ENCODE measurements at regions not wholly inside any gene's neighbourhood (a gene's known extent, or its start where the extent isn't known, plus 50 kb on each side); places are given as distances from the start of the nearest gene placed in this dataset.

DNA sequence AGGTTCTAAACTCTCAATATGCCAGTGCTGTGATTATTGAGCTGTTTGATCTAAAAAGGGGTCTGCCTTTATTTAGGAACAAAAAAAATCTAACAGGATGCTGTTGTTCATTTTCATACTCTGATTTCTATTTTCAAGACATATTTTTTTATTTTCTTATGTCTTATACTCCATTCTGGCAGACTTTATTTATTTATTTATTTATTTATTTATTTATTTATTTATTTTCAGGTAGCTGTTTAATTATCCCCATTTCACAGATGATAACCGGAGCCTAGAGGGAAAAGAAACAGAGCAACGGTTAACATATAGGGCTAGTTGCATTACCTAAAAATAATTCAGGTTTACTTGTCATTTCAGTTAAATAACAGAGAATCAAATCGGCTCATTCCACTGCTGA is 174.4 kb downstream of the CENPF start:
- H3K79me1 ChIP-seq (ENCODE audit: low read depth, low read length): no peaks in the 10 kb centered on the region
- FAIRE-seq (no peak), DNase-seq (ENCODE audit: low read depth in 1 of 2, low spot score in 2 of 2) (no peak)
- ChIA-PET POLR2A (ENCODE audit: partially characterized antibody) (no interaction called here), CTCF (ENCODE audit: partially characterized antibody) (interaction anchor here (1.3 kb wide), 1 partner anchor 13 kb away, joined by 3 read pairs; no protein-coding TSS in a partner anchor)
- H2BK12ac ChIP-seq (ENCODE audit: low read depth, low read length): no peak overlapping the region
- H2AK5ac ChIP-seq (ENCODE audit: low read depth, low read length): no peak overlapping the region
- H3K56ac ChIP-seq (replicated peaks; ENCODE audit: insufficient read length, low read depth, low read length): no peak overlapping the region
- no peak overlapping the region for H2BK5ac ChIP-seq (ENCODE audit: low read depth, low read length)
- no peaks in the 10 kb centered on the region for H4K20me1 ChIP-seq (replicated peaks in 1 of 2; ENCODE audit: control insufficient read depth in 1 of 2, insufficient read depth in 2 of 2, low read length in 2 of 2)
- H4K5ac ChIP-seq (ENCODE audit: insufficient read length, low read depth, low read length): no peak overlapping the region
- H3K4ac ChIP-seq (replicated peaks; ENCODE audit: insufficient read length, low read depth, low read length): no peak overlapping the region
- no peak overlapping the region for H2BK15ac ChIP-seq (ENCODE audit: low read length)
- H2AFZ ChIP-seq (ENCODE audit: low read length): no peak overlapping the region
- H4K91ac ChIP-seq (replicated peaks; ENCODE audit: insufficient read length, low read length): no peak overlapping the region
- no peaks in the 10 kb centered on the region for H3K4me1 ChIP-seq (replicated peaks in 1 of 4; ENCODE audit: control insufficient read depth in 3 of 4, insufficient read depth in 4 of 4, low read length in 3 of 4)
- no peak overlapping the region for H3K4me3 ChIP-seq (ENCODE audit: extremely low read depth in 1 of 4, insufficient read depth in 2 of 4, low read depth in 3 of 4, low read length in 4 of 4)
- H3K4me2 ChIP-seq (ENCODE audit: insufficient read depth in 1 of 2, low read depth in 2 of 2, low read length in 2 of 2): no peak overlapping the region
- no peak overlapping the region for H2BK120ac ChIP-seq (replicated peaks; ENCODE audit: low read depth, low read length)
- no peaks in the 10 kb centered on the region for H3K27me3 ChIP-seq (replicated peaks in 1 of 4; ENCODE audit: control insufficient read depth in 3 of 4, extremely low read depth in 1 of 4, insufficient read depth in 3 of 4, low read length in 3 of 4)
- H3K18ac ChIP-seq (ENCODE audit: extremely low read depth, low read length): no peak overlapping the region
- H4K8ac ChIP-seq (ENCODE audit: extremely low read depth, insufficient read depth, low read length): no peak overlapping the region
- H3K36me3 ChIP-seq (ENCODE audit: control insufficient read depth in 2 of 4, insufficient read depth in 4 of 4, low read length in 3 of 4): no peaks in the 10 kb centered on the region
- H3K27ac ChIP-seq (ENCODE audit: low read depth, low read length): no peak overlapping the region
- H3K23me2 ChIP-seq (ENCODE audit: low read depth, low read length): no peaks in the 10 kb centered on the region
- WGBS, 2 experiments (ENCODE audit: extremely low coverage in 1 of 2, insufficient coverage in 1 of 2, insufficient read length in 1 of 2, insufficient replicate concordance in 2 of 2, low coverage in 1 of 2, low lambda C conversion rate in 2 of 2, missing lambda C conversion rate in 1 of 2): 93% methylated on average over 3 of the region's 3 CpGs; no CpG with 5 or more reads in 1 of the 2 experiments
- H3K14ac ChIP-seq (ENCODE audit: insufficient read length): no peak overlapping the region
- H3K9ac ChIP-seq (replicated peaks in 1 of 4; ENCODE audit: extremely low read depth in 1 of 4, low read depth in 3 of 4, low read length in 3 of 4): no peak overlapping the region
- H3K9me3 ChIP-seq (ENCODE audit: insufficient read depth in 2 of 2, low read depth in 1 of 2, low read length in 1 of 2): no peaks in the 10 kb centered on the region
- H3K79me2 ChIP-seq (ENCODE audit: control insufficient read depth in 1 of 2, insufficient read depth in 2 of 2, low read length in 2 of 2): no peaks in the 10 kb centered on the region
- H3K23ac ChIP-seq (ENCODE audit: insufficient read length): no peak overlapping the region
- H2BK20ac ChIP-seq (ENCODE audit: low read length): no peak overlapping the region
- TF ChIP-seq CTBP2 (IDR thresholded peaks at IDR 0.05; ENCODE audit: borderline replicate concordance, insufficient read depth, insufficient read length, low read length): no peak
- no peak for TF ChIP-seq POLR2A (IDR thresholded peaks at IDR 0.05; ENCODE audit: control extremely low read depth in 1 of 2, low read depth in 2 of 2, low read length in 2 of 2)
- TF ChIP-seq SP2 (IDR thresholded peaks at IDR 0.05; ENCODE audit: low read length): no peak
- TF ChIP-seq CTCF (IDR thresholded peaks at IDR 0.05; ENCODE audit: control extremely low read depth in 1 of 3, insufficient read depth in 1 of 3, low read depth in 1 of 3, low read length in 3 of 3): no peak
- no peak for TF ChIP-seq GABPA (IDR thresholded peaks at IDR 0.05; ENCODE audit: borderline replicate concordance, insufficient read depth, low read length)
- no peak for TF ChIP-seq RFX5 (IDR thresholded peaks at IDR 0.05; ENCODE audit: borderline replicate concordance, low read depth, low read length)
- no peak for TF ChIP-seq CREB1 (IDR thresholded peaks at IDR 0.05)
- TF ChIP-seq FOSL1 (IDR thresholded peaks at IDR 0.05; ENCODE audit: insufficient read depth, low read depth, low read length): no peak
- no peak for TF ChIP-seq SRF (IDR thresholded peaks at IDR 0.05; ENCODE audit: low read depth, low read length)
- TF ChIP-seq TEAD4 (IDR thresholded peaks at IDR 0.05; ENCODE audit: low read depth, low read length): no peak
- TF ChIP-seq SIX5 (IDR thresholded peaks at IDR 0.05; ENCODE audit: low read depth, low read length): no peak
- TF ChIP-seq NRF1 (IDR thresholded peaks at IDR 0.05; ENCODE audit: low read depth, low read length): no peak
- TF ChIP-seq BRCA1 (IDR thresholded peaks at IDR 0.05; ENCODE audit: low read depth, low read length): no peak
- no peak for TF ChIP-seq SP1 (IDR thresholded peaks at IDR 0.05; ENCODE audit: low read depth, low read length)
